D721Med (cell line): ENCODE measurements at regions not wholly inside any gene's neighbourhood (a gene's known extent, or its start where the extent isn't known, plus 50 kb on each side); places are given as distances from the start of the nearest gene placed in this dataset.

ENCODE experiments used
- DNase-seq: peaks from one replicate; pipeline ENCODE4 v3.0.0; 2011; ENCODE audit warnings: low spot score; ENCODE audit not compliant: insufficient read length
- FAIRE-seq: peaks from 2 replicates; lab custom pipeline; 2011; peaks lifted over from hg19 to GRCh38; lab: Jason Lieb, UNC
- TF ChIP-seq, protein P1 (sequence below): IDR thresholded peaks from 2 replicates; pipeline ENCODE4 v1.5.1; 2012; ENCODE audit warnings: mild to moderate bottlenecking, control low read depth; ENCODE audit not compliant: insufficient read depth; ENCODE audit errors: missing control alignments

DNA sequence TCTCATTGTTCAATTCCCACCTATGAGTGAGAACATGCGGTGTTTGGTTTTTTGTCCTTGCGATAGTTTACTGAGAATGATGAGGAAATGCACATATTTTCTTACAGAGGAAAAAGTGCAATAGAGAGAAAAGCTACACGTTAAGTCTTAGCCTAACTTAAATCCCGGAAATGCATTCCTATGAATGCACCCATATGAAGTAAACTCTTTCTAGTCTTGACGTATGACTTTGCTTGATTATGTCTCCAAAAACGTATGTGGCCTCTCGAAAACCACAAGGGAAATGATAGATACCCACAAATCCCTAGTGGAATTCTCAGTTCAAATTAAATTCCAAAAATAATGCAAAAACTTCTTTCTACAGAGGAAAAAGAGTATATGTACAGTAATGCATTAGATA, 90.7 kb upstream of the SASH1 start:
- TF ChIP-seq, protein P1, sequence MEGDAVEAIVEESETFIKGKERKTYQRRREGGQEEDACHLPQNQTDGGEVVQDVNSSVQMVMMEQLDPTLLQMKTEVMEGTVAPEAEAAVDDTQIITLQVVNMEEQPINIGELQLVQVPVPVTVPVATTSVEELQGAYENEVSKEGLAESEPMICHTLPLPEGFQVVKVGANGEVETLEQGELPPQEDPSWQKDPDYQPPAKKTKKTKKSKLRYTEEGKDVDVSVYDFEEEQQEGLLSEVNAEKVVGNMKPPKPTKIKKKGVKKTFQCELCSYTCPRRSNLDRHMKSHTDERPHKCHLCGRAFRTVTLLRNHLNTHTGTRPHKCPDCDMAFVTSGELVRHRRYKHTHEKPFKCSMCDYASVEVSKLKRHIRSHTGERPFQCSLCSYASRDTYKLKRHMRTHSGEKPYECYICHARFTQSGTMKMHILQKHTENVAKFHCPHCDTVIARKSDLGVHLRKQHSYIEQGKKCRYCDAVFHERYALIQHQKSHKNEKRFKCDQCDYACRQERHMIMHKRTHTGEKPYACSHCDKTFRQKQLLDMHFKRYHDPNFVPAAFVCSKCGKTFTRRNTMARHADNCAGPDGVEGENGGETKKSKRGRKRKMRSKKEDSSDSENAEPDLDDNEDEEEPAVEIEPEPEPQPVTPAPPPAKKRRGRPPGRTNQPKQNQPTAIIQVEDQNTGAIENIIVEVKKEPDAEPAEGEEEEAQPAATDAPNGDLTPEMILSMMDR, result no peak
- no peak for FAIRE-seq
- no peak for DNase-seq

DNA sequence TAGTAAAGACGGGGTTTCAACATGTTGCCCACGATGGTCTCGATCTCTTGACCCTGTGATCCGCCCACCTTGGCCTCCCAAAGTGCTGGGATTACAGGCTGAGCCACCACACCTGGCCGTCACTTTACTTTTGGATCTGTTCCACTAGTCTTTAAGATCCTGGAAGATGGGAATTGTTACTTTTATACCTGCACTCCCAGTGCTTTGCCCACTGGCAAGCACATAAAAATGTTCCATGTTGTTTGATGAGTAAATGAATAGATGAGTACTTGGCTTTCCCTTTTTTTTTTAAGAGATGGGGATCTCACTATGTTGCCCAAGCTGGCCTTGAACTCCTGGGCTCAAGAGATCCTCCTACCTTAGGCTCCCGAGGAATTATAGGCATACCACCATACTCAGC, 84.8 kb upstream of the SASH1 start:
- FAIRE-seq (no peak), DNase-seq (no peak)
- TF ChIP-seq, protein P1, result no peak

DNA sequence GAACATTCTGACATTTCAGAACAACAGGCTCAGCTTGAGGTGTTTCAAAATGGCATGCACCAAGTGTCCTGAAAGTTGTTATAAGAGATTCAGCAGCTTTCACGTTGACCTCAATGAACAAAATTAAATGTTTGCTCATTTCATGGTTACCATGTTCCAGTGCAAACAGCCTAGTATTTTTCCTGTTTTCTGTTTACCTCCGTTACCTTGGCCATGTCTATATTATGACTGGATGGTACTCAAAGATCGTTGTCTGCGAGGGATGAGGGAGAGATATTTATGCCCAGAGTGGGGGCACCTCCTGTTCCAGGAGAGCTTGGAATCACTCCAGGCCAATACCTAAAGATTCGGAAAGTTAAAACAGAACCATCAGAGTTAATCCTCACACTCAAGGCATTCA, 83.8 kb upstream of the SASH1 start:
- FAIRE-seq, result no peak
- TF ChIP-seq, protein P1, result no peak
- DNase-seq, result no peak

DNA sequence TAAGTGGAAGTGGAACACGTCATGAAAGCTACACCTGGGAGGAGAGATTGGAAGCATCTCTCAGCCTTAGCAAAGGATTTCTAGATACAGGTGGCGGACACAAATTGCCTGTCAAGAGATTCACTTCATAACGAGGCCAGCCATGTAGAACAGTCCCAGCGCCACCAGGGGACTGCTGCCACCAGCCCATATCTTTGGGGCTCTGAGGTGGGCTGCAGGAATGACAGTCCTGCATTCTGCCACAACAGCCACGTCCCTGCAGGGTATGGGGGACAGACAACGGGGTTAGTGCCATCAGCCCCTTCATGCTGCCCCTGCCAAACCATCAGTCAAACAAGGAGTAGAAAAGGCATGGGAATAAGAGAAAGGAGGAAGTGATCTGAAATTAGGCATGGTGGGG, 81.2 kb upstream of the SASH1 start:
- FAIRE-seq, result no peak
- DNase-seq, result no peak

DNA sequence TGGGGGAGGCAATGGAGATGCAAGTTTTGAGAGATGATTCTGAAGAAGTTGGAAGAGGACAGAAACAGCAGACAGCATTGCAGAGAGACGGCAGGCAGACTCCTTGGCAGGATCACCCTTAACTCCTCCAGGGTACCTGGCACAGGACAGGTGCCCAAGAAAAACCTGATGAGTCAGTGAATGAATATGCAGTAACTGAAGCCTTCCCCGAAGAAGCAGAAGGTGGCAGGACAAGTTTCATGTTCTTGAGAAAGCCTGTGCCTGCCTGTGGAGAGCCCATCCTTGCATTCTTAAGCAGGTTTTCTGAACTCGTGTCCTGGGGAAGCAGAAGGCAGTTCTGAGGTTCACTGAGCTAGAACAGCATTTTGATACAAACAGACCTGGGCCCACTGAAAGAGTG, 79.6 kb upstream of the SASH1 start:
- DNase-seq, result no peak
- FAIRE-seq, result no peak
- TF ChIP-seq, protein P1, result no peak

More for the DNA sequence above, 81.2 kb upstream of the SASH1 start:
- TF ChIP-seq, protein P1, result no peak

DNA sequence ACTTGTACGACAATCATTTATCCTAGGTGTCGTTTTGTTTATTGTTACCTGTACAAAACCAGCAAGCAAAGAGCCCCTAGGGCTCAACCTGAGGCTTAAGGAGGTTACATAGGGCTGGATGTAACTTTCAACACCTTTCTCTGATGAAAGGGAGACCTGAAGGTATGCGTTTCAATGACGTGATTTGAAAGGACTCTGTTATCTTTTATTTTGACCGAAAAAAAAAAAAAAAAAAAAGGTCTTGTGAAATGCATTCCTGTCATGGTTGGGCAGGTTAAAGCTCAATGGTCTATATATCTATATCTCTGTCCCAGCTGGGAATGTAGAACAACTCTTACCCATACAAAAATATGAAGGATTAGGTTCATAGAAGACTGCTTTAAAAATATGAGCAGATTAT, 78.7 kb upstream of the SASH1 start:
- TF ChIP-seq, protein P1, result no peak
- FAIRE-seq (no peak), DNase-seq (no peak)

DNA sequence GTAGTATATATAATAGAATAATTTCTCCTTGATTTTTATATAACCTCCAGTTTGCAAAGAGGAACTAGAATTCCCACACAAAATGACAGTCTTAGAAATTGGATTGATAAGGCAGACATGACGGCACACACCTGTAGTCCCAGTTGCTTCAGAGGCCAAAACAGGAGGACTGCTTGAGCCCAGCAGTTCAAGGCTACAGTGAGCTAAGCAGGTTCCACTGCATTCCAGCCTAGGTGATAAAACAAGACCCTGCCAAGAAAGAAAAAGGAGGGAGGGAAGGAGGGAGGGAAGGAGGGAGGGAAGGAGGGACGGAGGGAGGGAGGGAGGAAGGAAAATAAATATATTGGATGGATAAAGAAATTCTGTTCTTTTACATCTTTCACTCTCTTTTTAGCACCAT, 77.6 kb upstream of the SASH1 start:
- no peak for FAIRE-seq
- no peak for DNase-seq
- TF ChIP-seq, protein P1, result no peak
